Activated B cell treated with CpG ODN at 0.5 μM for 24 hours (primary cell): ENCODE measurements at regions not wholly inside any gene's neighbourhood (a gene's known extent, or its start where the extent isn't known, plus 50 kb on each side); places are given as distances from the start of the nearest gene placed in this dataset.

ENCODE experiments used
- ATAC-seq: fragments of 200-7000 bp; cut with Tn5 transposase; one replicate; pipeline ENCODE4 v1.10.0; 2021; ENCODE audit warnings: low read depth, mild to moderate bottlenecking, moderate library complexity
- CTCF ChIA-PET: fragments of 350-600 bp; sonication (Branson Sonifier 250); formaldehyde crosslinking; loops from one replicate; lab custom pipeline; 2021; ENCODE audit warnings: antibody characterized with exemption; lab: Charles Lee
- POLR2A ChIA-PET: fragments of 350-600 bp; sonication (Branson Sonifier 250); formaldehyde crosslinking; loops from one replicate; lab custom pipeline; 2021; ENCODE audit warnings: antibody characterized with exemption; lab: Charles Lee
- DNase-seq: peaks from one replicate; pipeline ENCODE4 v3.0.0; 2022
- H3K27ac Mint-ChIP-seq: one replicate; pipeline ENCODE4 v1.8.0; 2020; ENCODE audit warnings: mixed read lengths
- H3K27me3 Mint-ChIP-seq: one replicate; pipeline ENCODE4 v1.8.0; 2021; ENCODE audit warnings: mixed read lengths
- H3K36me3 Mint-ChIP-seq: one replicate; pipeline ENCODE4 v1.8.0; 2021; ENCODE audit warnings: low read depth, mixed read lengths
- H3K4me1 Mint-ChIP-seq: one replicate; pipeline ENCODE4 v1.8.0; 2021; ENCODE audit warnings: mixed read lengths
- H3K4me3 Mint-ChIP-seq: one replicate; pipeline ENCODE4 v1.8.0; 2020; ENCODE audit warnings: mild to moderate bottlenecking, mixed read lengths
- H3K9me3 Mint-ChIP-seq: one replicate; pipeline ENCODE4 v1.8.0; 2020; ENCODE audit warnings: mixed read lengths
- intact Hi-C: fragments of 100-400 bp; cut with micrococcal nuclease; formaldehyde crosslinking; loops from one replicate; pipeline ENCODE4 v1.15.1; 2024
- TF ChIP-seq, protein P1 (sequence below): fragments of 200-600 bp; IDR thresholded peaks from one replicate; pipeline ENCODE4 v1.8.0; 2022; ENCODE audit warnings: antibody characterized with exemption, mild to moderate bottlenecking

DNA sequence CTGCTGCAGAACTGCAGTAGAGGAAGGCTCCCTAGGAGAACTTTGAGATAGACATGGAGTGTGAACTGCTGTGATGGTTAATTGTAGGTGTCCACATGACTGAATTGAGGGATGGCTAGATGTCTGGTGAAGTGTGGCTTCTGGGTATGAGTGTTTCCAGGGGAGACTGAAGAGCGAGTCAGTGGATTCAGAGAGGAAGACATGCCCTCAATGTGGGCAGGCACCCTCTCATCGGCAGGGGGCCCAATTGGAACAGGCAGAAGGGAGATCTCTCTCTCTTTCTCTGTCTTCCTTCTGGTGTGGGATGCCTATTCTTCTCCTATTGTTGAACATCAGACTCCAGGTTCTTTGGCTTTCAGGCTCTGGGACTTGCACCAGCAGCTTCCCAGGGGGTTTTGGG is 304.7 kb upstream of the GATB start:
- Mint-ChIP-seq H3K4me3 (no peak overlapping the region), H3K9me3 (no peaks in the 10 kb centered on the region), H3K27ac (no peak overlapping the region), H3K36me3 (no peaks in the 10 kb centered on the region), H3K27me3 (peaks cover 3% of the 10 kb centered on the region), H3K4me1 (no peaks in the 10 kb centered on the region)
- intact Hi-C loops, result no loop called here
- no peak for DNase-seq
- no peak for ATAC-seq
- POLR2A ChIA-PET, result no interaction called here
- TF ChIP-seq, protein P1, sequence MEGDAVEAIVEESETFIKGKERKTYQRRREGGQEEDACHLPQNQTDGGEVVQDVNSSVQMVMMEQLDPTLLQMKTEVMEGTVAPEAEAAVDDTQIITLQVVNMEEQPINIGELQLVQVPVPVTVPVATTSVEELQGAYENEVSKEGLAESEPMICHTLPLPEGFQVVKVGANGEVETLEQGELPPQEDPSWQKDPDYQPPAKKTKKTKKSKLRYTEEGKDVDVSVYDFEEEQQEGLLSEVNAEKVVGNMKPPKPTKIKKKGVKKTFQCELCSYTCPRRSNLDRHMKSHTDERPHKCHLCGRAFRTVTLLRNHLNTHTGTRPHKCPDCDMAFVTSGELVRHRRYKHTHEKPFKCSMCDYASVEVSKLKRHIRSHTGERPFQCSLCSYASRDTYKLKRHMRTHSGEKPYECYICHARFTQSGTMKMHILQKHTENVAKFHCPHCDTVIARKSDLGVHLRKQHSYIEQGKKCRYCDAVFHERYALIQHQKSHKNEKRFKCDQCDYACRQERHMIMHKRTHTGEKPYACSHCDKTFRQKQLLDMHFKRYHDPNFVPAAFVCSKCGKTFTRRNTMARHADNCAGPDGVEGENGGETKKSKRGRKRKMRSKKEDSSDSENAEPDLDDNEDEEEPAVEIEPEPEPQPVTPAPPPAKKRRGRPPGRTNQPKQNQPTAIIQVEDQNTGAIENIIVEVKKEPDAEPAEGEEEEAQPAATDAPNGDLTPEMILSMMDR, result no peak
- CTCF ChIA-PET, result no interaction called here

DNA sequence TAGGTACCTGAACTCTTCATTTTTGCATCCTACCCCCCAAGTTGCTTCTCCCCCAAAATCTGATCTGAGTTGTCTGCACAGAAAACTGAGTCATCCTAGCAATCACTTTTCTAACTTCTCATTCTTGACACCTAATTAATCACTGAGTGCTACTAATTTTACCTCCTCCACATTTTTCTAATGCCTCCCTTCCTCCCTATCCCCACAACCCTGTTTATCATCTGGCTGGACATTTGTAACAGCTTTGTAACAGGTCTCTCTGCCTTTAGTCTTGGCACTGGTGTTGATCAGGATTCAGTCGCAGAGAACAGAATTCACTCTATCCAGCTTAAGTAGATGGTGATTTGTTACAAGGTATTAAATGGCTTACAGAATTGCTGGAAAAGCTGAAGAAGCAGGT is 303.9 kb upstream of the GATB start:
- DNase-seq, result no peak
- intact Hi-C loops, result no loop called here
- Mint-ChIP-seq H3K36me3 (no peaks in the 10 kb centered on the region), H3K4me3 (no peak overlapping the region), H3K27ac (no peak overlapping the region), H3K4me1 (no peaks in the 10 kb centered on the region), H3K9me3 (no peaks in the 10 kb centered on the region), H3K27me3 (peaks cover 3% of the 10 kb centered on the region)
- CTCF ChIA-PET, result no interaction called here
- POLR2A ChIA-PET, result no interaction called here
- TF ChIP-seq, protein P1, result no peak
- no peak for ATAC-seq

DNA sequence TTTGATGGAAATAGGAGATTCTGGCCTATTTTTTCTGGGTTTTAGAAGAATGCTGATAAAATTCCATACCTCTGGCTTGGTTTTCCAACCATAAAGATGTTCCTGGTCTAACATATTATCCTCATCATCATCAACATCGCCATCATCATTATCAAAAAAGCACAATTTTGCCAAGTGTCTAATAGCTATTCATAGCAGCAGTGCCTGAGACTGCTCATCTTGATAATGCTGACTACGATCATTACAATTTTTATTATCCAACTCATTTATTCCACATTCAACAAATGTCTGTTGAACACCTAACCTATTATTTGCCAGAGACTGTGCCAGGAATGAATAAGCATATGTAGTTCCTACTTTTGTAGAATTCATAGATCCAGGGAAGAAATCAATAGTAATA is 303.5 kb upstream of the GATB start:
- Mint-ChIP-seq H3K4me1 (no peaks in the 10 kb centered on the region), H3K36me3 (no peaks in the 10 kb centered on the region), H3K27ac (no peak overlapping the region), H3K9me3 (no peaks in the 10 kb centered on the region), H3K4me3 (no peak overlapping the region), H3K27me3 (peaks cover 3% of the 10 kb centered on the region)
- CTCF ChIA-PET, result no interaction called here
- TF ChIP-seq, protein P1, result no peak
- no peak for DNase-seq
- intact Hi-C loops, result no loop called here
- no peak for ATAC-seq
- POLR2A ChIA-PET, result no interaction called here

DNA sequence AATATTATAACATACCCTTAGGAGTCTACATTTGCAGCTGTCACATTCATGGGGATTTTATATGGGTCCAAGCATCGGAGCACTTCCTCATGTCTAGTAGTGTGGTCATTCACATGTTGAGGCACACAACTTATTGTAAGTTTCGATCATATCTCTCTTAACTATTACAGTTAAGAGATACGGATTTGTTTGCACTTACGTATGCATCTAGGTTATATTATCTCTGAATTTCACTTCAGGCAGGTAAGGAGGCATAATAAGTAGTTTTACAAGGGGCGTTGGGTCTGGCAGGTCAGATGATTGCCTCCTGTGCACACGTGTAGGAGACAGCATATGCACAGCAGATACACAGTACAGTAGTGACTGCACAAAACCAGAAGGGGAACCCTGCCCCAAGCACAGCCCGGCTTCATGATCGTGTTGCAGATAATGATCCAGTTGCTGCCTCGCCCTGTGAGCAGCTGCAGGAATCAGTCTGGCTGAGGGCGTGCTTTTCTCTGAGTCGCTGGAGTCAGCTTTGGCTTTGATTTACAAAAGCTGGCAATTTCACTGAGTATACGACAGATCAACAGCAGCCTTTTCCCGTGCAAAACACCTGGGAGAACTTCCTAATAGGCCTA is 302.9 kb upstream of the GATB start:
- peaks cover 3% of the 10 kb centered on the region for H3K27me3 Mint-ChIP-seq
- intact Hi-C loops, result no loop called here
- ATAC-seq, result no peak

DNA sequence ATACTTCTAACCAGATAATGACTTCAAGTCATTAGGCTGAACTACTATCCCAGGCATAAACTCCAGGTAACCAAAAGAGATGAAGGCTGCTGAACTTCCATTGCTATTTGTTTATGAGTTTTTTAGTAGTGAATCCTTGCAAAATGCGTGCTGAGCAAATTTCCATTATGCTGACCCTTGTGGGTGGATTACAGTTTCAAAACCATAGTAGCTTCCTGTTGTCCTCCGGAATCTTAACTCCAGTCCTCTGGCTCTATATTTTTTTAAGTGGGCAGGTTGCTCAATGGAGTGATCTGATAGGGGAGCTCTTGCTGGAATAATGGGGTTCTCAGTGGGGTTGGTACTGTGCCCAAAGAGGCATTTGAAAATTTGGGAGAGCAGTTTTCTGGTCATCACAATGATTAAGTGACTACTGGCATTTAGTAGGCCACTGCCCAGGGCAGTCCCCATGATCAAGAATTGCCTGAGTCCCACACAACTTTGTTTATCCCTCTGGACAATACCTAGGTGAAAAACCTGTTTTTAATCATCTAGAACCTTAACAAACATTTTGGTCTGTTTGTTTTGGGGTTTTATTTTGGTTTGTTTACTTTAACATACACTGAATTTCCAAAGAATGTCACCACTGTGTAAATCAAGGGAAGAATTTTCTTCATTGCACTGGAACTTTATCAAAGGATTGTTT is 302.3 kb upstream of the GATB start:
- intact Hi-C loops, result no loop called here
- no peak for DNase-seq
- H3K4me3 Mint-ChIP-seq, result no peak overlapping the region
- no peaks in the 10 kb centered on the region for H3K4me1 Mint-ChIP-seq
- TF ChIP-seq, protein P1, result no peak
- no peaks in the 10 kb centered on the region for H3K9me3 Mint-ChIP-seq
- POLR2A ChIA-PET, result no interaction called here
- H3K27me3 Mint-ChIP-seq, result peaks cover 3% of the 10 kb centered on the region
- no peaks in the 10 kb centered on the region for H3K36me3 Mint-ChIP-seq
- no peak overlapping the region for H3K27ac Mint-ChIP-seq
- ATAC-seq, result no peak
- CTCF ChIA-PET, result no interaction called here

More for the DNA sequence above, 302.9 kb upstream of the GATB start:
- DNase-seq, result no peak
- CTCF ChIA-PET, result no interaction called here
- H3K36me3 Mint-ChIP-seq, result no peaks in the 10 kb centered on the region
- no peak overlapping the region for H3K27ac Mint-ChIP-seq
- no peaks in the 10 kb centered on the region for H3K4me1 Mint-ChIP-seq
- POLR2A ChIA-PET, result no interaction called here
- H3K4me3 Mint-ChIP-seq, result no peak overlapping the region
- TF ChIP-seq, protein P1, result no peak
- no peaks in the 10 kb centered on the region for H3K9me3 Mint-ChIP-seq
